GDM1 (cell line): ENCODE measurements at regions not wholly inside any gene's neighbourhood (a gene's known extent, or its start where the extent isn't known, plus 50 kb on each side); places are given as distances from the start of the nearest gene placed in this dataset.

Experiments
- DNase-seq: peaks from one replicate; lab custom pipeline; 2025; lab: John Stamatoyannopoulos, UW

DNA sequence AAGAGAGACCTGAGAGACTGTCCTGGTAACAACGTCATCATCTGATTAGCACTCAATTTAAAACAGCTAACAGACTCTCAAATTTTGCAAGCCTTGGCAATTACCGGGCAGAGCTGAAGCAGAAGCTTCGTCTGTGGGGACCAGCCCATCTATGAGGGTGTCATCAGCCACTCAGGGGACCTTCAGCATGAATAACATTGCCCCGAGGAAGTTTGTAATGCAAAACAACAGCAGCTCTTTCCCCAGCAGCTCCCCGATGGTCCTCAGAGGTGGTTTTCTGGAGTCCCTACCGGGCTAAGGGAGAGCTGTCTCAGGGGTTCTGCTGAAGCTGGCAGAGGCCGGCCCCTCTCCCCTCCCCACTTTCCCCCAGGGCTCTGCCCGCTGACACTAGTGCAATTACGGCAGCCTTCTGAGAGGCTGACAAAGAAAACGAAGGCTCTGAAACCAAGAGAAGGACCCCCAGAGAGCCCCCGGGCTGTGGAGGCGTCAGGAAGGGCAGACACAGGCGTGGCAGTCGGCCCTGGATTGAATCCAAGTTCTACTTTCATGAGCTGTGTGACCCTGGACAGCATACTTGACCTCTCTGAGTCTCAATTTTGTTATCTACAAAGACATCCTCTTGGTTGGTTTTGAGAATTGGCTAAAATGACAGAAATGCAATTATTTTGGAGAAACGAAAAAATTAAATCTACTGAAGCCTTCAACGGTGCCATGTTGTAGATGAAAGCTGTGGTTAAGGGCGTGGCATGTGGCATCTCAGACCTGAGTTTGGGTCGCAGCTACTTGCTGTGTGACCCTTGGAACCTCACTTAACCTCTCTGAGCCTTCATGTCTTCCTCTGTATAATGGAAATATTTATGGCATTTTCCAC lies 102.1 kb upstream of the TLE3 start:
- DNase-seq, result no peak

DNA sequence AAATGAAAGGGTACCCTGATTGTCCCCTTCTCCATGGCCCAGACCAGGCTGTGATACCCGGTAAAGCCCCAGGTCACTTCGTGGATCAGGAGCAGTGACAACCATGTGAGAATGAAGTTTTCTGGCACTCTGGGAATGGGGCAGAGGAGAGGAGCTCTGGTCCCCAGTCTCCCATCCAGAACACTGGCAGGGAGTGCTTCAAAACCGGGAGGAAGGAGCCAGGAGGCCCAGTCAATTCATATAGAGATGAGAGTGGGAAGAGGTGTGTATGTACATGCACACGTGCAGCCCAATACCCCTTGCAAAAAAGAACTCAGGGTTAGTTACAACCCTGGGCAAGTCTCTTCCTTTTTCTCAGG lies 101.4 kb upstream of the TLE3 start:
- DNase-seq, result no peak

DNA sequence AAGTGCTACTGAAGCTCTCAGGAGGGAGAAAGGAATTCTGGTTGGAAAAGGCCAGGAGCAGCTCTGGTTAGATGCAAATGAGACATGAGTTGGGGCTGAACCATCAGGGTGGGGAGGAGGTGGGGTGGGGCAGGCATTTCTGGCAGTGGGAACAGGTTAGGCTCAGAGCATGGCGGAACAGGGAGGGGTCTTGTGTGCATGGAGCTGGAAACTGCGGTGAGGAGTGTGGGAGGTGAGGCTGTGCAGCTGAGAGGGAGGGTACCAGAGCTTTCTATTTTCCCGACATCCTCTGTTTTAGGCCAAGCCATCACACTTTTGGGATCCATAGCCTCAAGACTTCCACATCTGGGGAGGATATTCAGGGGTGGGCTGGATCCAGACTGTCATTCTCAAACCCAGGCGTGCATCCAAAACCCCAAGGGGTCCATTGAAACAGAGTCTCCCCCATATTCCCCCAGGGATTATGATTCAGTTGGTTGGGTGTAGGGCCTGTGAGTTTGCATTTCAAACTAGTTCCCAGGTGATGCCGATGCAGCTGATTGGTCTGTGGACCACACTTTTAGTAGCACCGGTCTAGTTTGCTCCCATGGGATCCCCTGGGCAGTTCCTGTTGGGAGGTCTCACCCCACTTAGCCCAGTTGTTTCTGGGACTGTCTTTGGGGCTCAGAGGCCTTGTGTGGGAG lies 100.9 kb upstream of the TLE3 start:
- DNase-seq, result no peak

DNA sequence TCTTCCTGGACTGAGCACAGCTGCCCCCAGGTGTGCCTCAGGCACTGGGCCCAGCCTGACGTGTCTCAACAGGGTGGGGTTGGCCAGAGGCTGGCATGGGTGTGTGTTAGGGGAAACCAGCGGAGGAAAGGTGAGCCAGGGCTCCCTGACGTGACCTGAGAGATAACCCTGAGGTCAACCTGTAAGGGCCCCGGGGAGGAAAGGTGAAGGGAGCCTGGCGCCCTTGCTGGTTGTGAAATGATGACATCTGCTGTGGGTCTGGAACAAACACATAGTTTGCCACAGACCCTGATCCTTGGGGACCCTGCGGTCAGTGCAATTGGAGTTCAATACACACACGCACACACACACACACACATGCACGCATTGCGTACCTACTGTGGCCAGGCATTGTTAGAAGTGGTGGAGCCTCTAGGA lies 100.2 kb upstream of the TLE3 start:
- DNase-seq, result no peak

DNA sequence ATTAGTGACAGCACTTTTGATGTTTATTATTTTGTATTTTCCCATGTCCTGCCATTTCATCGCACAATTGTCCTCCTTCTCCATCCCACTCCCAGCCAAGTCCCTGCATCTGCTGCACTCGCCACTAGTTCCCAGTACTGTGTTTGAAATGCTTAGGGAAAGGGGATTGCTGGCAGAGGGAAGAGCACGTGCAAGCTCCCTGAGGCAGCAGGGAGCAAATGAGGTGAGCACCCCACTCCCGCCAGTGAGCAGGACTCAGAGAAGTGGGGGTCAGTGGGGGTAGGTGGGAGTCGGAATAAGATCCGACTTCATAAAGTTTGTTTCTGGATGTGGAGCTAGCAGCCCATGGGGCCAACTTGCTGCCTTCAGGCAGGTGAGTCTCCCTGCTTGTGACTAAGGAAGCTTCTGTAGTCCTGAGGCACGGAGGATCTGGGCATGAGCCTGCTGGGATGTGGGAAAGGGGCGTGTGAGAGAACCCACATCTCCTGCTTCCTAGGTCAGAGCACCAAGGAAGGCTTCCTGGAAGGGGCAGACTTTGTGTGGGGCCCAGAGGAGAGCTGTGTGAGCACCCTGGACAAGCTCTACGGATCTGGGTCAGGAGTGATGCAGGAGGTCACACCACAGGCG lies 99.7 kb upstream of the TLE3 start:
- DNase-seq, result no peak

DNA sequence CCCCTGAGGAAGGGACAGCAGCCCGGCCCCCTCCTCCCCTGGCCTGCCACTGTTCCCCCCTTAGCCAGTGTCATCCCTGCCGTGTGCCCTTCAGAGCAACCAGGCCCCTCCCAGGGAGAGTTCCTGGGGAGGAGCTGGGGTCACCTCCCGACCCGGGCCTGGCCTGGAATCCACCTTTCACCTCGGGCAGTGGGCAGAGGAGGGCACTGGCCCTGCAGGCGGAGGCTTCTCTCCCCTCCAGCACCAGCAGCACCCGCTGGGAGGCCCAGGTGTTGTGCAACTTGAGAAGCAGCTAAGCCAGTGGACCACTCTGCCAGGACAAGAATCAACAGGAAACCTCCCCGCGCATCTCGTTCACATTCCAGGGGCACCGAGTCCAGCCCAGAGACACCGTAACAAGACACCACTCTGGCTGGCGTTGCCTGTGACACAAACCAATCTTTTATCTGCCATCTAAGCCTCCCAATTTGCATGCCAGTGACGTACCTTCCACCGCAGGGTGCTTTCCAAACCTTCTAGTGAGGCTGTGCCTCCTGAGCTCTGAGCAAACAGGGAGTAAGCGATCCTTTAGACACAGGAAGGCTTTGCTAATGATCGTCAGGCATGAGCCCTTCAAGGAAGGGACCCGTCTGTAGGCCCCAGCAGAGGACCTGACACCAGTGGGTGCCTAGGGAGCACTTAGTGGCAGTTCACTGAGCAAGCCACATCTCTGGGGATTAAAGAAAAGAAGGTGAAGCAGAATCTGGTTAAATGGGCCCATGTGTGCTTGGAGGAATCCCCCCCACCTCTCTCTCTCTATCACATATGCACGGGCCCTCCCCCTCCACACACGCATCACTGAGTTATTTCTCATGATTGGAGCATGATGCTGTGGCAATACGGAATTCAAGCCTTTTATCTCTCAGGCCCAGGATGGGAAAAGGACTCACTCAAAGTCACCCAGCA lies 98.9 kb upstream of the TLE3 start:
- no peak for DNase-seq

DNA sequence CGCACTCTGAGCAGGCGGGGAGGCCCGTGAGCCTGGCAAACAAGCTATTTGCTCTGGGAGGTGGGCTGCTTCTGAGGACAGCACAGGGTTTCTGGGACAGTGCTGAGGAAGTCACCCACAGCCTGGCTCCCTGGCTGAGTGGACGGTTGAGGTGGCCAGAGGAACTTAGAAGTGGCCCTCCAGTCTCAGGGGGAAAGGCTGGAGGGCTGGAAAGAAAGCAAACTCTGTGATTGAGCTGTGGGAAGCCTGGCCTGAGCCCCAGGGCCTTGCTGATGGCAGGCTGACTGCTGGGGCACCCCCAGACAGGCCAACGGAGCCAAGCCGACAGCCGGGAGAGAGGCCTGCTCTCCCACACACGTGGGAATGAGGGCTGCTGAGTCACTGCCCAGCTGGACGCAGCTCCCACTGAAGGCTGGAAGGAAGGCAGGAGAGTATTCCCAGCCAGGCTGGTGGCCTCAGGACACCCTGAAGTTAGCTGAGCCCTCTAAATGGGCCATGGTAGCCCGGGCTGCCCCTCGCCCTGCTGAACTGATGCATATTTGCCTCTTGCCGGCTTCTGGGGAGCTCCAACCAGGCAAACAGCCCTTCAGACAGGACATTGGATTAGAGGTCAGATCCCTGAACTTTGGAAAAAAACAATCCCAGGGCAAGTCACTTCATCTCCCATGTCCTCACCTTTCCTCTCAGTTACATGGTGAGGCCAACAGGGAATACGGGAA lies 98.0 kb upstream of the TLE3 start:
- no peak for DNase-seq

DNA sequence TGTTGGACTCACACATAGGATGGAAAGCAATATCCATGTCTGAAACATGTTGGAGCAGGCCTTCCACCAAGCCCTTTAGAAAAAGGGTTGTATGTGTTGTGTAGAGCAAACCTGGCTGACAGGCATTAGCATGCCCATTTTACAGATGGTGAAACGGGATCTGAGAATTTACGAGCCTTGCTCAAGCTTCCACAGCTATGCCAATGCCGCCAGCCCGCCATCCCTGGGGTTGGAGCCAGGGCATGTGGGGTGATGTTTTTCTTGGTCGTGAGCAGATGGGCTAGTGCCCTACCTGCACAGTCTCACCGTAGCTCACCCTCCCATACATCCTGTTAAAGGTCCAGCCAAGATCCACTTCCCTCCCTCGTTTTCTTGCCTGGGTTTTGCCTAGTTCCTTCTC lies 97.5 kb upstream of the TLE3 start:
- no peak for DNase-seq

DNA sequence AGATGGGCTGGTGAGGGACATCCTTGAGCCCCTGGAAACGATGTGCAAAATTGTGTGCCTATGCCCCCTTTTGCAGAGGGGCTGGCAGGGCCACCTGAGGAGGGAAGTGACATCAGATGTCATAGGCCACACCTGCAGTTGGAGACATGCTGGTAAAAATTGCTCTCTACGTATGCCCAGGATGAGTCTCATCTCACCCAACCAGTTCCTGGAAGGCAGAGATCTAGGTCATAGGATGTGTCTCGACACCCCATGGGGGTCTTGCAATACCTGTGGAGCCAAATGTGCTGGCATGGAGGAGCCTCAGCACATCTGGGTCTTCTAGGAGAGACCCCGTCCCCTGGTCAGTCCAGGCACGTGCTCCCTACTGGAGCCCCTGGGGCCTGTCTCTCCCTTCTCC lies 96.5 kb upstream of the TLE3 start:
- no peak for DNase-seq

DNA sequence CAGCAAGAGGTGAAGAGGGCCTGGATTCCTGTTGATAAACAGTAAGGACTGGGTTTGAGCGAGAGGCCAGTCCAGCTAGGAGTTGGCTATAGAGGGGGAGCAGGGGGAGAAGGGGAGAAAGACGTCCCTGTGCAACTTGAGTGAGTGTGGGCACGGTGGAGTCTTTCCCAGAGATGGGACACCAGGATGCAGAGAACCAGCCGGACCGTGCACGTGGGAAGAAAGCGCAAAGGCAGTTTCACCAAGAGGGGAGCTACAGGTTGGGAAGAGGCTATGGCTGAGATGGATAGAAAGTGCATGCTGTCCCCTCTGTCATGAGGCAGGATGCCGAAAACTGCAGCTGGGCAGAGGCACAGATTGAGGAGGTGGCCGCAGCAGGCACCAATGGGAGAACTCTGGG lies 96.0 kb upstream of the TLE3 start:
- DNase-seq, result no peak

DNA sequence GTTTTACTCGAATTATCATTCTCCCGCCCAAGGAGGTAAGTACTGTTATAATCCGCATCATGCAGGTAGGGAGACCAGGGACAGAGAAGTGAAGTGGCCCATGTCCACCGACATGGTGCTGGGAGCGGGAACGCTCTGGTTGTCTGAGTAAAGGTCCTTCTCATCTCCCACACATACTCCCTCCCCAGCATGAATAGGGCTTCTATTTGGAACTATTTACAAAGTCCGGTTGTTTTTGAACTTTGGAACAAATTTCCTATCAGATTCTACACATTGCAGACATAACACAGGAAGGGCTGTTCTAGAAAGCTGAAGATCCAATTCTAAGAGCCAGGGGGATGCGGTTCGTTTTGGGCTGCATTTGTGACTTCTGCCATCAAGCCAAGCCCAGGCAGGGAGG lies 94.8 kb upstream of the TLE3 start:
- no peak for DNase-seq

DNA sequence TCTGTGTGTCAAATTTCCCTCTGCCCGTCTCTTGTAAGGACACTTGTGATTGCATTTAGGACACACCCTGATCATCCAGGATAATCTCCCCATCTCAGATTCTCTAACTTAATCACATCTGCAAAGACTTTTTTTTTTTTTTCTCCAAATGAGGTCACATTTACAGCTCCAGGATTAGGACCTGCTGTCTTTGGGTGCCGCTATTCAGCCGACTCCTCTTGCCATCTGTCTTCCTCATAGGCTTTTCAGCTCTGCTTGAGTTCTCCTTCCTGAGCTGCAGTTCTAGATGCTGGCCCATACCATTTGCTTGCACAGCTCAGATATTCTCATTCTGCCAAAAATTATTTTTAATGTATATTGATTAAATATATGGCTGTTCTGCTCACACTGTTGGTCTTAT lies 94.3 kb upstream of the TLE3 start:
- DNase-seq, result no peak

DNA sequence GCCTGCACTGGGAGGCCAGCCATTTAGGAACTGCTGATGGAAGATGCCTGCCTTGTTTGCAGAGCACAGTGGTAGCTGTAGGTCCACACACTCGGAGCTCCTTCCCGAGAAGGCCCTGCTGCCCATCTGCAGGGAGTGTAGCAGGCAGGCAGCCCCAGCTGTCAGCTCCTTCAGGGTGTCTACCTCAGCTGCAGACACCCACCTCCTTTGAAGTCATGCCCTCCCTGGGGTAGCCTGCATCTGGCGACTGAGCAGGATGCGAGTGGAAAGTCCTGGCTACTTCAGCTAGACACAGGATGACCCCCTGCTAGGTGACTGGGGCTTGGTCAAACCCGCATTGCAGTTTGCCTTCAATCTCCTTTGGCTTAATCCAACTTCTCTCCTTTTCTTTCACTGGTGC lies 93.2 kb upstream of the TLE3 start:
- no peak for DNase-seq

DNA sequence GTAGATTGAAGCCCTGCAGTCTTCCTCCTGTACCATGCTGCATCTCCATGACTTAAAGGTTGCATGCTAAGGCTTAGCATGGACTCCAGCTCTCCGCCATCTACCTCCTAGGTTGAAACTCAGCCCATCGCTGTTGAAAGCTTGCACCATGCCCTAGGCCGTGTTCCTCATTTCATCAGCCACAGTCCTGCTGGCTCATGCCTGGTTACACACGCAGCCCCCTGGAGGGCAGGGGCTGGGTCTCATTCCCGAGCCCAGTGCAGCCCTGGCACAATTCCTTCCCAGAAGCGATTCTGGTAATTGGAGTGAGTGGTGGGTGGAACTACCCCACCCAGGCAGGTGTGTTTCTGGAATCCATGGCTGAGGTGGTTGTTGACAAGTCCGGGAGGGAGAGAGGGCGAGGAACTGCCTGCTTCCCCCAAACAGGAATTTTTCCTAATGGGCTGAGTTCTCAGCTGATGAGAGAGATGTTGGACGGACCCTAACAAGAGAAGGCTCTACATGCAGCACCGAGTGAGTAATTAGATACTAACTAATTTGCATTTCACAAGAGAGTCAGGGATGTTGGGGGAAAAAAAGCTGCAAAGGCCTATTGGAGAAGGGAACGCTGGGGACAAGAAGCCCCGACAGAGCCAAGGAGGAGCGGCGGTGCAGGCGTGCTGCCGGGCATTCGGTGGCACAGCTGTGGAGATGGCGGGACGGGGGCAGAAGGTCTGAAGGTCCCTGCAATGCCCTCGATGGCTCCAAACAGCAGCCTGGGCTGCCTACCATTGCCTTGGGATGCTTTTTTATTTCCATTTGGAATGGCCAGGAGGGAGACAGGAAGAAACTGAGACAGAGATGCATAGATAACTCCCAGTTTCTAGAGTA lies 92.3 kb upstream of the TLE3 start:
- no peak for DNase-seq

DNA sequence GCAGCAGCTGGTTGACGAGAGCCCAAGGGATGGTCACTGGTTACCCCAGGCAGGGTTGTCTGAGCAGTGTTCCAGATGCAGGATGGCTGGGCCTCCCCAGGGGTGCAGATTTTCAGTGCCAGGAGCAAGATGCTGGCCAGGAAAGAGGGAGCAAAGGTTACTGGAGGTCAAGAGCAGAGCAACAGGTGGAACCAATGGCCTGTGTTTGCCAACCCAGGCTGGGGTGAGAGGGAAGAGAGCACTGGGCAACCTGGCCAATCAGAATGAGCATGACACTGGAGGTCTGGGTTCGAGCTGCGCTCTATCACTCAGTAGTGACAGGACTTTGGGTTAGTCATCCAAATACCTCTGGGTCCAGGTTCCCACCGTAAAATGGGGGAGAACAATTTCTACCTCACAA lies 90.6 kb upstream of the TLE3 start:
- no peak for DNase-seq

DNA sequence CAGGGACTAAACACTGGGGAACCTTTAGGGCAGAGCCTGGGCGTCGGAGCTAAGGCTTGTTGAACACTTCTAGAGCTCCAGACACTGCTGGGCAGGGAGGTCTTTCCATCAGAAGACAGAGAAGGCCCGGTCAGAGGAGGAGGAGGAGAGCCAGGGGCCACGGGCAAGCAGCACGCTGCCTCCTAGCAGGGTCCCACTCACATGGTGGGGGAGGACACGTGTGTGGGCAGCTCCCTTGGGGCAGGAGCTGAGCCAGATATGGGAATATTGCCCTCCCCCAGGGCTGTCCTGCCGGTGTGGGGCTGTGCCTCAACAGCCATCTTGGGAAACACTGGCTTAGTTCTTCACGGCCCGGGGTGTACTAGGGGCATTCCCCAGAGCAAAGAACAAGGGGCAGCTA lies 89.6 kb upstream of the TLE3 start:
- DNase-seq, result no peak

DNA sequence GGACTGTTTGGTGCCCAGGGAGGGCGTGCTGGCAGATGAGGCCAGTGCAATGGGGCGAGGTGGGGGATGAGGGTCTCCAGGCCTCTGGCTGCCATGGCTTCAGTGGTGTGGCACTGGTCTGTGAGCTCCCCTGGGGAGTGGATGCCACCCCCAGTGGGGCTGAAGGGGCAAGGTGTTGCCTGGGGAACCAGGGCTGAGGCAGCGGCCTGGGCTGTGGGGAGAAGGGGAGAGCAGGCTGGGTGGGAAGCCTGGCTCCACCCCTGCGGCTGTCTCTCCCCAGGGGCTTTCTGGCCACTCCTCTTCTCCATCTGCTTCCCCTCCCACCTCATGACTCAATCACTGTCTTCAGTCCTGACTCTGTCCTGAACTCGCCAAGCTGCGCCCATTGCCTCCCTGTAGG lies 88.4 kb upstream of the TLE3 start:
- DNase-seq, result no peak

DNA sequence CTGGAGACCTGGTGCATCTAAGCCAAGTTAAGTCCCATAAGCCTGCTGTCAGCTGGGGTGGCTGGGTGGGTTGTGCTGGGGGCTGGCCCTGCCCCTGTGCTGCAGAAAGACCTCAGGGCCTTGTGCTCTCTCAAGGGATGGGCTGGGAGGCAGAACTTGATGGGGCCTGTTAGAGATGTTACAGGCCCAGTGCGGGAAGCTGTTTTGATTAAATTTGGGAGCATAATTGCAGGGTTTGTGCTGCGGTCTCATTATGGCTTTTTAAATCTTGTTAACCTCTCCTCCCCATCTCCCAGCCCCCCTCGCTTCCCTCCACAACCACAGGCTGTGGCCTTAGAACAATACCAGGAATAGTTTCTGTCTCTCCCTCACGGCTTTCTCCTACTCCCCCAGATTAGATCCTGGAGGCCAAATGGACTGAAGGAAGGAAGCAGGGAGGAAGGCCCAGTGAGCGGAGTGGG lies 87.6 kb upstream of the TLE3 start:
- no peak for DNase-seq

DNA sequence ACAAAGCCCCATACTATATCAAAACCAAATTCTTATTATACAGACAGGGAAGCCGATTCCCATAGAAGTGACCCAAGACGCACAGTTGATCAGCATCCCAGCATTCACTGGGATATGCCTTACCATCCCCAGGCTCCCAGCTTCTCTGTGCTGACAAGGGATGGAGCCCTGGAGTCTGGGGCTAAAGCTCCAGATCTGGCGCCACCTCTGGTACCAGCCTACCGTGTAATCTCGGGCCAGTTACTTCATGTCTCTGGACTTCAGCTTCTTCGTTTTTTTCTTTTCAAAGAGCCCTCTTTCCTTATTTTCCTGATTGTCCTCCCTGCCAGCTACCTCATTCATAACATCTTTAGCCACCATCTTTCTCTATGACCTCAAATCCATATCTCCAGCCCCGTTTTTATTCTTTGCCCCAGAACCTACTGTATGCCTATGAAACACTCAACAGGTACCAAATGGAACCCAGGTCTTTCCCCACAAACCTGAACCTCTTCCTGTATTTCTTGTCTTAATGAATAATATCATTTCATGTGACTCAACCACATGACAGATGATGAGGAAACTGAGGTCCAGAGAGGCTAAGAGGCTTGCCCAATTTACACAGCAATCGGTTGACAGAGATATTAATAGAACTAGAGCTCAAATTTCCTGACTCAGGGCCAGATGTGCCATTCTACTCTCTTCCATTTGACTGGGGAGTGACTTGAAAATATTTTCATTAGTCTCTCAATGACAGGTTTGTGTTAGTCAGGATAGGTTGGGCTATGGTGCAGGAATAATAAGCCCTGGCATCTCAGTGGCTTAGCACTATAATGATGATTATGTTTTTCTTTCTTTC lies 85.4 kb upstream of the TLE3 start:
- DNase-seq, result no peak
